ENCODE measurements at regions not wholly inside any gene's neighbourhood (a gene's known extent, or its start where the extent isn't known, plus 50 kb on each side); places are given as distances from the start of the nearest gene placed in this dataset.

- no peak overlapping the region for H3K4me2 ChIP-seq
- no peaks in the 10 kb centered on the region for H3K4me1 ChIP-seq (replicated peaks; ENCODE audit: insufficient read depth)
- H3K9me3 ChIP-seq (ENCODE audit: insufficient read depth, low read depth): no peaks in the 10 kb centered on the region
- TF ChIP-seq CTCF (conservative IDR thresholded peaks at IDR 0.05) (no peak), EZH2 (IDR thresholded peaks at IDR 0.05; ENCODE audit: low read depth) (no peak)
- H4K20me1 ChIP-seq (ENCODE audit: insufficient read depth): no peaks in the 10 kb centered on the region
- H3K79me2 ChIP-seq (ENCODE audit: low read depth): no peaks in the 10 kb centered on the region
- no peaks in the 10 kb centered on the region for H3F3A ChIP-seq (ENCODE audit: insufficient read depth, low read depth)
- no TSS peak for BruUV-seq (replicated peaks)
- H2AFZ ChIP-seq: no peak overlapping the region
- H3K4me3 ChIP-seq: no peak overlapping the region
- intact Hi-C loops (cut with micrococcal nuclease; ENCODE audit: unreplicated experiment): no loop called here
- H3K27me3 ChIP-seq (ENCODE audit: insufficient read depth, low read depth): no peaks in the 10 kb centered on the region
- ChIA-PET CTCF (no interaction called here), POLR2A (ENCODE audit: unreplicated experiment) (no interaction called here)
- H3K9me2 ChIP-seq (ENCODE audit: insufficient read depth): no peaks in the 10 kb centered on the region
- H3K36me3 ChIP-seq (ENCODE audit: low read depth): no peaks in the 10 kb centered on the region
- no peak for DNase-seq
- H3K27ac ChIP-seq: no peak overlapping the region
These were observed 293.6 kb upstream of the PUDP start for GRCh38 chrX:7441586-7441985.

- no peaks in the 10 kb centered on the region for H3K27me3 ChIP-seq (ENCODE audit: insufficient read depth, low read depth)
- intact Hi-C loops (cut with micrococcal nuclease; ENCODE audit: unreplicated experiment): no loop called here
- no peak for TF ChIP-seq EZH2 (IDR thresholded peaks at IDR 0.05; ENCODE audit: low read depth)
- TF ChIP-seq CTCF (conservative IDR thresholded peaks at IDR 0.05): no peak
- H3K79me2 ChIP-seq (ENCODE audit: low read depth): no peaks in the 10 kb centered on the region
- H2AFZ ChIP-seq: no peak overlapping the region
- no peak overlapping the region for H3K27ac ChIP-seq
- H3K9me2 ChIP-seq (ENCODE audit: insufficient read depth): no peaks in the 10 kb centered on the region
- CTCF ChIA-PET: no interaction called here
- POLR2A ChIA-PET (ENCODE audit: unreplicated experiment): no interaction called here
- no peak overlapping the region for H3K4me2 ChIP-seq
- H3K4me3 ChIP-seq: no peak overlapping the region
- no TSS peak for BruUV-seq (replicated peaks)
- no peaks in the 10 kb centered on the region for H3F3A ChIP-seq (ENCODE audit: insufficient read depth, low read depth)
- no peaks in the 10 kb centered on the region for H3K9me3 ChIP-seq (ENCODE audit: insufficient read depth, low read depth)
- no peaks in the 10 kb centered on the region for H3K36me3 ChIP-seq (ENCODE audit: low read depth)
- H4K20me1 ChIP-seq (ENCODE audit: insufficient read depth): no peaks in the 10 kb centered on the region
- H3K4me1 ChIP-seq (replicated peaks; ENCODE audit: insufficient read depth): no peaks in the 10 kb centered on the region
- no peak for DNase-seq
These were observed 287.9 kb upstream of the PUDP start for GRCh38 chrX:7435822-7436221.

- CTCF ChIA-PET: no interaction called here
- intact Hi-C loops (cut with micrococcal nuclease; ENCODE audit: unreplicated experiment): no loop called here
These were observed 284.9 kb upstream of the PUDP start for GRCh38 chrX:7432901-7433300.

More at GRCh38 chrX:7432901-7433300, 284.9 kb upstream of the PUDP start:
- no peaks in the 10 kb centered on the region for H3K4me1 ChIP-seq (replicated peaks; ENCODE audit: insufficient read depth)
- no peaks in the 10 kb centered on the region for H3K9me2 ChIP-seq (ENCODE audit: insufficient read depth)
- no peaks in the 10 kb centered on the region for H3F3A ChIP-seq (ENCODE audit: insufficient read depth, low read depth)
- DNase-seq: no peak
- no peak overlapping the region for H2AFZ ChIP-seq
- H3K36me3 ChIP-seq (ENCODE audit: low read depth): no peaks in the 10 kb centered on the region
- no peaks in the 10 kb centered on the region for H3K27me3 ChIP-seq (ENCODE audit: insufficient read depth, low read depth)
- H3K27ac ChIP-seq: no peak overlapping the region
- no peaks in the 10 kb centered on the region for H4K20me1 ChIP-seq (ENCODE audit: insufficient read depth)
- no TSS peak for BruUV-seq (replicated peaks)
- H3K9me3 ChIP-seq (ENCODE audit: insufficient read depth, low read depth): no peaks in the 10 kb centered on the region
- no peak overlapping the region for H3K4me2 ChIP-seq
- TF ChIP-seq CTCF (conservative IDR thresholded peaks at IDR 0.05) (no peak), EZH2 (IDR thresholded peaks at IDR 0.05; ENCODE audit: low read depth) (no peak)
- H3K79me2 ChIP-seq (ENCODE audit: low read depth): no peaks in the 10 kb centered on the region
- POLR2A ChIA-PET (ENCODE audit: unreplicated experiment): no interaction called here
- no peak overlapping the region for H3K4me3 ChIP-seq
